DND-41 (cell line): ENCODE measurements at regions not wholly inside any gene's neighbourhood (a gene's known extent, or its start where the extent isn't known, plus 50 kb on each side); places are given as distances from the start of the nearest gene placed in this dataset.

Source experiments
- EZH2 ChIP-seq: IDR thresholded peaks from 3 replicates; pipeline ENCODE4 v1.6.1; 2012; ENCODE audit warnings: borderline replicate concordance, low read depth, mild to moderate bottlenecking, moderate library complexity, low read length, inconsistent platforms; ENCODE audit not compliant: severe bottlenecking
- TF ChIP-seq, protein P1 (sequence below): IDR thresholded peaks from 2 replicates; pipeline ENCODE4 v1.5.1; 2012; ENCODE audit warnings: borderline replicate concordance, low read length, moderate library complexity, mild to moderate bottlenecking; ENCODE audit not compliant: poor library complexity, severe bottlenecking; ENCODE audit errors: extremely low read depth

DNA sequence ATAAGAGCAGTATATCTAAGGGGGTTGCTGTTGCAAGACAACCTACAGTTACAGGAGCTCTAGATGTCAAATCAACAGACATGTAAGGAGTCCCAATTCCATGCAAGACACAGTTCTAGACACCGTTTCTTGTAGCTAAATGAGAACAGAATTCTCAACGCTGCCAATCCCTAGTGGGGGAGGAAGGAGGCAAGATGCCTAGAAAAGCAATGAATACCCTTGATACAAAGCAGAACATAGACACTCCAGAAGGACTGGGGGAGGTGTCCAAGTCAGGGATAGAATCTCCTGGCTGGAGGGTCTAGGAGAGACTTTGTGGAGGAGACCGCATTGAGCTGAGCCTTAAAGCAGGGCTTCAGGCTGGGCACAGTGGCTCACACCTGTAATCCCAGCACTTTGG, 280.2 kb downstream of the BUD13 start:
- TF ChIP-seq, protein P1, sequence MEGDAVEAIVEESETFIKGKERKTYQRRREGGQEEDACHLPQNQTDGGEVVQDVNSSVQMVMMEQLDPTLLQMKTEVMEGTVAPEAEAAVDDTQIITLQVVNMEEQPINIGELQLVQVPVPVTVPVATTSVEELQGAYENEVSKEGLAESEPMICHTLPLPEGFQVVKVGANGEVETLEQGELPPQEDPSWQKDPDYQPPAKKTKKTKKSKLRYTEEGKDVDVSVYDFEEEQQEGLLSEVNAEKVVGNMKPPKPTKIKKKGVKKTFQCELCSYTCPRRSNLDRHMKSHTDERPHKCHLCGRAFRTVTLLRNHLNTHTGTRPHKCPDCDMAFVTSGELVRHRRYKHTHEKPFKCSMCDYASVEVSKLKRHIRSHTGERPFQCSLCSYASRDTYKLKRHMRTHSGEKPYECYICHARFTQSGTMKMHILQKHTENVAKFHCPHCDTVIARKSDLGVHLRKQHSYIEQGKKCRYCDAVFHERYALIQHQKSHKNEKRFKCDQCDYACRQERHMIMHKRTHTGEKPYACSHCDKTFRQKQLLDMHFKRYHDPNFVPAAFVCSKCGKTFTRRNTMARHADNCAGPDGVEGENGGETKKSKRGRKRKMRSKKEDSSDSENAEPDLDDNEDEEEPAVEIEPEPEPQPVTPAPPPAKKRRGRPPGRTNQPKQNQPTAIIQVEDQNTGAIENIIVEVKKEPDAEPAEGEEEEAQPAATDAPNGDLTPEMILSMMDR, result no peak
- no peak for TF ChIP-seq EZH2
